Uterus (tissue), 3 donors: ENCODE measurements at regions not wholly inside any gene's neighbourhood (a gene's known extent, or its start where the extent isn't known, plus 50 kb on each side); places are given as distances from the start of the nearest gene placed in this dataset.

Source experiments
- DNase-seq, 2 donors: peaks; one replicate each; pipeline ENCODE4 v3.0.0-alpha.2; 2019 to 2020
- H3K27ac ChIP-seq, 2 donors: fragments of 200-600 bp; sonication (generic); 1 replicate in 1 of 2; 2 replicates in 1 of 2; pipeline ENCODE4 v1.5.1; 2016 to 2018
- H3K27me3 ChIP-seq, 2 donors: fragments of 200-600 bp; sonication (generic); one replicate each; pipeline ENCODE4 v1.5.1; 2018 to 2019; ENCODE audit warnings: control low read depth in 1 of 2
- H3K36me3 ChIP-seq, 2 donors: fragments of 200-600 bp; sonication (generic); one replicate each; pipeline ENCODE4 v1.5.1; 2019; ENCODE audit warnings: control low read depth in 1 of 2
- H3K4me1 ChIP-seq, 2 donors: fragments of 200-600 bp; sonication (generic); one replicate each; pipeline ENCODE4 v1.5.1; 2018 to 2019; ENCODE audit warnings: control low read depth in 1 of 2
- H3K4me3 ChIP-seq, 2 donors: fragments of 200-600 bp; sonication (generic); 1 replicate in 1 of 2; 2 replicates in 1 of 2; pipeline ENCODE4 v1.5.1; 2018 to 2019; ENCODE audit warnings: mild to moderate bottlenecking in 1 of 2
- H3K9me3 ChIP-seq, 2 donors: fragments of 200-600 bp; sonication (generic); one replicate each; pipeline ENCODE4 v1.5.1; 2019; ENCODE audit warnings: control low read depth in 1 of 2
- CTCF ChIP-seq, 4 experiments: fragments of 200-600 bp in 2 of 4; fragments of 450-650 bp in 2 of 4; sonication (generic) in 2 of 4; IDR thresholded peaks; one replicate each; pipeline ENCODE4 v1.5.1; 2016 to 2019; ENCODE audit warnings: antibody characterized with exemption in 4 of 4, mild to moderate bottlenecking in 2 of 4, moderate library complexity in 1 of 4
- POLR2A ChIP-seq, 2 donors: fragments of 450-650 bp; IDR thresholded peaks; one replicate each; pipeline ENCODE4 v1.6.1; 2016; ENCODE audit warnings: antibody characterized with exemption in 2 of 2, mild to moderate bottlenecking in 1 of 2, moderate library complexity in 1 of 2
- intact Hi-C: fragments of 100-400 bp; cut with DNase I; formaldehyde crosslinking; loops from one replicate; pipeline ENCODE4 v1.15.1; 2023; ENCODE audit warnings: low total_unique reads
- donor health status: DM: yes; HTN: yes; CAD: no.

DNA sequence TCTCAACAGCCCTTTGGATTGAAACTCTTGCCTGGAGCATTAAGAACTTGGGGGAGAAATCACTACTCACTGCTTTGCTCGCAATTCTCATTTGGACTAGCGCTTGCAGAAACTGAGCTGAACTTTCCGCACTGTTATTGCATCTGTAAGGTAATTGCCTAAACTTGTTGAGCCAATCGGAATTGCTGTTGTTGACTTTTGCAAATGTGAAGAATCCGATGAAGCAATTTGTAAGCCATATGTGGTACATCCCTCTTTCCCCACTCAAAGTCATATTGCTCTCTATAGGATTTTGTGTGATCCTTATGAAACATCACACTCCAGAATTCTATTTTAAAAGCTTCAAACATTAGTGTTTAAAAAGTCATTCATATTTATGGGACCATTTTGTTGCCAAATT, 191.7 kb upstream of the GBE1 start:
- H3K27me3 ChIP-seq: no peaks in the 10 kb centered on the region
- H3K4me3 ChIP-seq: no peak overlapping the region
- intact Hi-C loops: no loop called here
- H3K36me3 ChIP-seq: no peaks in the 10 kb centered on the region
- H3K9me3 ChIP-seq: no peaks in the 10 kb centered on the region
- H3K4me1 ChIP-seq: no peaks in the 10 kb centered on the region
- TF ChIP-seq CTCF (IDR thresholded peaks at IDR 0.05): no peak
- TF ChIP-seq POLR2A (IDR thresholded peaks at IDR 0.05): no peak
- DNase-seq: no peak
- no peak overlapping the region for H3K27ac ChIP-seq

GRCh38 chr3:81952141-81952540, 190.7 kb upstream of the GBE1 start:
- no peaks in the 10 kb centered on the region for H3K27me3 ChIP-seq
- TF ChIP-seq POLR2A (IDR thresholded peaks at IDR 0.05) (no peak), CTCF (IDR thresholded peaks at IDR 0.05) (no peak)
- H3K36me3 ChIP-seq: no peaks in the 10 kb centered on the region
- no peak for DNase-seq
- no peak overlapping the region for H3K27ac ChIP-seq
- H3K9me3 ChIP-seq: no peaks in the 10 kb centered on the region
- intact Hi-C loops: no loop called here
- no peaks in the 10 kb centered on the region for H3K4me1 ChIP-seq
- H3K4me3 ChIP-seq: no peak overlapping the region

- no peak overlapping the region for H3K27ac ChIP-seq
- DNase-seq: no peak
- H3K4me1 ChIP-seq: no peaks in the 10 kb centered on the region
- TF ChIP-seq CTCF (IDR thresholded peaks at IDR 0.05) (no peak), POLR2A (IDR thresholded peaks at IDR 0.05) (no peak)
- H3K27me3 ChIP-seq: no peaks in the 10 kb centered on the region
- no peaks in the 10 kb centered on the region for H3K9me3 ChIP-seq
- intact Hi-C loops: no loop called here
- no peaks in the 10 kb centered on the region for H3K36me3 ChIP-seq
- H3K4me3 ChIP-seq: no peak overlapping the region
These were observed 190.2 kb upstream of the GBE1 start for GRCh38 chr3:81951636-81952035.

DNA sequence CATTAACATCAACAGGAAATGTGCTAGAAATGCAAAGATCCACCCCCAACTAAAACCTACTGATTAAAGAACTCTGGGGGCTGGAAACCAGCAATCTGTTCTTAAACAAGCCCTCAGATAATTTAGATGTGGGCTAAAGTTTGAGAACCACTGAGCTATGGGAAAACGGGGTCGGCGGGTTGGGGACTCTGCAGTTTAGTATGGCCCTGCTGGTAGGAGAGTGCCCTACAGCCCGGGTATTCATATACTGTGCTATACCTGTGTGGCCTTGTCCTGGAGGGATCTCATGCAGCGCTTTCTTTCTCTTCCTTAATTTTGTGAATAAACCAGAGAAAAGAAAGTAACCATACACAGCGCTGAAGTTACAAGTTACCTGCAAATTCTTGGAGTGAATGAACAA, 189.7 kb upstream of the GBE1 start:
- DNase-seq: no peak
- intact Hi-C loops: no loop called here
- Histone ChIP-seq H3K36me3 (no peaks in the 10 kb centered on the region), H3K4me3 (no peak overlapping the region), H3K27ac (no peak overlapping the region), H3K4me1 (no peaks in the 10 kb centered on the region), H3K27me3 (no peaks in the 10 kb centered on the region), H3K9me3 (no peaks in the 10 kb centered on the region)
- TF ChIP-seq CTCF (IDR thresholded peaks at IDR 0.05): no peak

- TF ChIP-seq CTCF (IDR thresholded peaks at IDR 0.05) (no peak), POLR2A (IDR thresholded peaks at IDR 0.05) (no peak)
- DNase-seq: no peak
- H3K4me3 ChIP-seq: no peak overlapping the region
- no peaks in the 10 kb centered on the region for H3K36me3 ChIP-seq
- no peaks in the 10 kb centered on the region for H3K4me1 ChIP-seq
- intact Hi-C loops: no loop called here
- no peaks in the 10 kb centered on the region for H3K9me3 ChIP-seq
- H3K27me3 ChIP-seq: no peaks in the 10 kb centered on the region
- no peak overlapping the region for H3K27ac ChIP-seq
These were observed 185.9 kb upstream of the GBE1 start for GRCh38 chr3:81947359-81947758.
